WTC11 (cell line): ENCODE measurements at regions not wholly inside any gene's neighbourhood (a gene's known extent, or its start where the extent isn't known, plus 50 kb on each side); places are given as distances from the start of the nearest gene placed in this dataset.

Experiments used
- ATAC-seq: fragments of 200-7000 bp; cut with Tn5 transposase; 2 replicates; pipeline ENCODE4 v1.10.0; 2021; ENCODE audit warnings: mild to moderate bottlenecking, moderate library complexity
- CTCF ChIA-PET: fragments of 300-600 bp; sonication (Branson Sonifier 250); formaldehyde crosslinking; loops from one replicate; lab custom pipeline; 2021; ENCODE audit warnings: antibody characterized with exemption; lab: Charles Lee
- POLR2A ChIA-PET: fragments of 350-600 bp; sonication (Branson Sonifier 250); formaldehyde crosslinking; loops from one replicate; lab custom pipeline; 2021; ENCODE audit warnings: antibody characterized with exemption; lab: Charles Lee
- DNase-seq: peaks from one replicate; pipeline ENCODE4 v3.0.0; 2021; ENCODE audit warnings: low spot score
- H3K27ac Mint-ChIP-seq: 2 replicates; pipeline ENCODE4 v1.8.0; 2021; ENCODE audit warnings: mixed read lengths
- H3K27me3 Mint-ChIP-seq: 2 replicates; pipeline ENCODE4 v1.8.0; 2021; ENCODE audit warnings: low read depth, mild to moderate bottlenecking, moderate library complexity, mixed read lengths
- H3K36me3 Mint-ChIP-seq: 2 replicates; pipeline ENCODE4 v1.8.0; 2021; ENCODE audit warnings: mixed read lengths
- H3K4me1 Mint-ChIP-seq: 2 replicates; pipeline ENCODE4 v1.8.0; 2022; ENCODE audit warnings: mixed read lengths
- H3K4me3 Mint-ChIP-seq: 2 replicates; pipeline ENCODE4 v1.8.0; 2021; ENCODE audit warnings: mild to moderate bottlenecking, moderate library complexity, mixed read lengths
- H3K9me3 Mint-ChIP-seq: 2 replicates; pipeline ENCODE4 v1.8.0; 2021; ENCODE audit warnings: mixed read lengths
- AFF4 ChIP-seq: sonication (generic); formaldehyde crosslinking; IDR thresholded peaks from 2 replicates; pipeline ENCODE4 v1.8.1; 2023; ENCODE audit warnings: mild to moderate bottlenecking, missing genetic modification reagents, borderline replicate concordance
- CREB1 ChIP-seq: sonication (generic); formaldehyde crosslinking; IDR thresholded peaks from 2 replicates; pipeline ENCODE4 v1.8.0; 2023; ENCODE audit warnings: mild to moderate bottlenecking, missing genetic modification reagents
- E2F5 ChIP-seq: sonication (generic); formaldehyde crosslinking; IDR thresholded peaks from 2 replicates; pipeline ENCODE4 v1.8.1; 2022; ENCODE audit warnings: mild to moderate bottlenecking, moderate library complexity, missing genetic modification reagents
- ELF4 ChIP-seq: sonication (generic); formaldehyde crosslinking; IDR thresholded peaks from 2 replicates; pipeline ENCODE4 v1.8.1; 2022; ENCODE audit warnings: low read depth, mild to moderate bottlenecking, moderate library complexity, missing genetic modification reagents
- GRHL2 ChIP-seq: fragments of 250-450 bp; sonication (Bioruptor Pico); IDR thresholded peaks from 2 replicates; pipeline ENCODE4 v1.8.0; 2022; ENCODE audit warnings: mild to moderate bottlenecking, moderate library complexity; ENCODE audit not compliant: insufficient replicate concordance, severe bottlenecking
- HMGA2 ChIP-seq: fragments of 250-450 bp; sonication (Bioruptor Pico); IDR thresholded peaks from 2 replicates; pipeline ENCODE4 v1.4.0; 2021; ENCODE audit warnings: mild to moderate bottlenecking, moderate library complexity
- NR3C1 ChIP-seq: sonication (generic); formaldehyde crosslinking; conservative IDR thresholded peaks from 2 replicates; pipeline ENCODE4 v1.8.1; 2023; ENCODE audit warnings: low read depth, mild to moderate bottlenecking, missing genetic modification reagents
- PREB ChIP-seq: sonication (generic); formaldehyde crosslinking; IDR thresholded peaks from 2 replicates; pipeline ENCODE4 v1.8.1; 2022; ENCODE audit warnings: mild to moderate bottlenecking, missing genetic modification reagents, moderate library complexity, borderline replicate concordance
- RELA ChIP-seq: sonication (generic); formaldehyde crosslinking; IDR thresholded peaks from 2 replicates; pipeline ENCODE4 v1.8.1; 2022; ENCODE audit warnings: missing genetic modification reagents, mild to moderate bottlenecking, borderline replicate concordance
- SOX15 ChIP-seq: fragments of 250-450 bp; sonication (Bioruptor Pico); IDR thresholded peaks from 2 replicates; pipeline ENCODE4 v1.9.0; 2021; ENCODE audit warnings: mild to moderate bottlenecking
- TCF7 ChIP-seq: sonication (generic); formaldehyde crosslinking; IDR thresholded peaks from 2 replicates; pipeline ENCODE4 v1.8.0; 2022; ENCODE audit warnings: mild to moderate bottlenecking, low read depth, missing genetic modification reagents, moderate library complexity
- TP53 ChIP-seq: sonication (generic); formaldehyde crosslinking; IDR thresholded peaks from 2 replicates; pipeline ENCODE4 v1.8.1; 2023; ENCODE audit warnings: mild to moderate bottlenecking, missing genetic modification reagents
- ZBTB43 ChIP-seq: sonication (generic); formaldehyde crosslinking; IDR thresholded peaks from 2 replicates; pipeline ENCODE4 v1.8.1; 2023; ENCODE audit warnings: mild to moderate bottlenecking, missing genetic modification reagents
- ZNF396 ChIP-seq: fragments of 250-450 bp; sonication (Bioruptor Pico); IDR thresholded peaks from 2 replicates; pipeline ENCODE4 v1.8.0; 2021; ENCODE audit warnings: mild to moderate bottlenecking, moderate library complexity, borderline replicate concordance
- ZNF671 ChIP-seq: fragments of 250-450 bp; sonication (Bioruptor Pico); IDR thresholded peaks from 2 replicates; pipeline ENCODE4 v1.8.0; 2021; ENCODE audit warnings: mild to moderate bottlenecking
- TF ChIP-seq, protein P1 (sequence below): sonication (generic); formaldehyde crosslinking; IDR thresholded peaks from 2 replicates; pipeline ENCODE4 v1.8.0; 2022; ENCODE audit warnings: missing genetic modification reagents
- TF ChIP-seq, protein P2 (sequence below): sonication (generic); formaldehyde crosslinking; IDR thresholded peaks from 2 replicates; pipeline ENCODE4 v1.8.0; 2023; ENCODE audit warnings: mild to moderate bottlenecking, missing genetic modification reagents
- TF ChIP-seq, protein P3 (sequence below): sonication (generic); formaldehyde crosslinking; IDR thresholded peaks from 2 replicates; pipeline ENCODE4 v1.8.0; 2022; ENCODE audit warnings: mild to moderate bottlenecking, missing genetic modification reagents
- TF ChIP-seq, protein P4 (sequence below): sonication (generic); formaldehyde crosslinking; IDR thresholded peaks from 2 replicates; pipeline ENCODE4 v1.8.1; 2022; ENCODE audit warnings: missing genetic modification reagents, borderline replicate concordance

GRCh38 chr13:22200440-22200839 lies 529.6 kb downstream of the FGF9 start:
- Mint-ChIP-seq H3K9me3 (no peaks in the 10 kb centered on the region), H3K27me3 (no peaks in the 10 kb centered on the region), H3K4me3 (no peak overlapping the region), H3K36me3 (no peaks in the 10 kb centered on the region), H3K27ac (no peak overlapping the region), H3K4me1 (peaks cover 47% of the 10 kb centered on the region)
- POLR2A ChIA-PET, result no interaction called here
- no peak for ATAC-seq
- CTCF ChIA-PET, result no interaction called here
- TF ChIP-seq ZBTB43 (CRISPR knock-in tag), result no peak
- TF ChIP-seq, protein P1, sequence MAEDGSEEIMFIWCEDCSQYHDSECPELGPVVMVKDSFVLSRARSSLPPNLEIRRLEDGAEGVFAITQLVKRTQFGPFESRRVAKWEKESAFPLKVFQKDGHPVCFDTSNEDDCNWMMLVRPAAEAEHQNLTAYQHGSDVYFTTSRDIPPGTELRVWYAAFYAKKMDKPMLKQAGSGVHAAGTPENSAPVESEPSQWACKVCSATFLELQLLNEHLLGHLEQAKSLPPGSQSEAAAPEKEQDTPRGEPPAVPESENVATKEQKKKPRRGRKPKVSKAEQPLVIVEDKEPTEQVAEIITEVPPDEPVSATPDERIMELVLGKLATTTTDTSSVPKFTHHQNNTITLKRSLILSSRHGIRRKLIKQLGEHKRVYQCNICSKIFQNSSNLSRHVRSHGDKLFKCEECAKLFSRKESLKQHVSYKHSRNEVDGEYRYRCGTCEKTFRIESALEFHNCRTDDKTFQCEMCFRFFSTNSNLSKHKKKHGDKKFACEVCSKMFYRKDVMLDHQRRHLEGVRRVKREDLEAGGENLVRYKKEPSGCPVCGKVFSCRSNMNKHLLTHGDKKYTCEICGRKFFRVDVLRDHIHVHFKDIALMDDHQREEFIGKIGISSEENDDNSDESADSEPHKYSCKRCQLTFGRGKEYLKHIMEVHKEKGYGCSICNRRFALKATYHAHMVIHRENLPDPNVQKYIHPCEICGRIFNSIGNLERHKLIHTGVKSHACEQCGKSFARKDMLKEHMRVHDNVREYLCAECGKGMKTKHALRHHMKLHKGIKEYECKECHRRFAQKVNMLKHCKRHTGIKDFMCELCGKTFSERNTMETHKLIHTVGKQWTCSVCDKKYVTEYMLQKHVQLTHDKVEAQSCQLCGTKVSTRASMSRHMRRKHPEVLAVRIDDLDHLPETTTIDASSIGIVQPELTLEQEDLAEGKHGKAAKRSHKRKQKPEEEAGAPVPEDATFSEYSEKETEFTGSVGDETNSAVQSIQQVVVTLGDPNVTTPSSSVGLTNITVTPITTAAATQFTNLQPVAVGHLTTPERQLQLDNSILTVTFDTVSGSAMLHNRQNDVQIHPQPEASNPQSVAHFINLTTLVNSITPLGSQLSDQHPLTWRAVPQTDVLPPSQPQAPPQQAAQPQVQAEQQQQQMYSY (CRISPR knock-in tag), result no peak
- TF ChIP-seq RELA (CRISPR knock-in tag), result no peak
- TF ChIP-seq ELF4, result no peak
- no peak for TF ChIP-seq HMGA2
- TF ChIP-seq SOX15 (CRISPR knock-in tag), result no peak
- TF ChIP-seq PREB (CRISPR knock-in tag), result no peak
- no peak for TF ChIP-seq TCF7
- TF ChIP-seq, protein P2, sequence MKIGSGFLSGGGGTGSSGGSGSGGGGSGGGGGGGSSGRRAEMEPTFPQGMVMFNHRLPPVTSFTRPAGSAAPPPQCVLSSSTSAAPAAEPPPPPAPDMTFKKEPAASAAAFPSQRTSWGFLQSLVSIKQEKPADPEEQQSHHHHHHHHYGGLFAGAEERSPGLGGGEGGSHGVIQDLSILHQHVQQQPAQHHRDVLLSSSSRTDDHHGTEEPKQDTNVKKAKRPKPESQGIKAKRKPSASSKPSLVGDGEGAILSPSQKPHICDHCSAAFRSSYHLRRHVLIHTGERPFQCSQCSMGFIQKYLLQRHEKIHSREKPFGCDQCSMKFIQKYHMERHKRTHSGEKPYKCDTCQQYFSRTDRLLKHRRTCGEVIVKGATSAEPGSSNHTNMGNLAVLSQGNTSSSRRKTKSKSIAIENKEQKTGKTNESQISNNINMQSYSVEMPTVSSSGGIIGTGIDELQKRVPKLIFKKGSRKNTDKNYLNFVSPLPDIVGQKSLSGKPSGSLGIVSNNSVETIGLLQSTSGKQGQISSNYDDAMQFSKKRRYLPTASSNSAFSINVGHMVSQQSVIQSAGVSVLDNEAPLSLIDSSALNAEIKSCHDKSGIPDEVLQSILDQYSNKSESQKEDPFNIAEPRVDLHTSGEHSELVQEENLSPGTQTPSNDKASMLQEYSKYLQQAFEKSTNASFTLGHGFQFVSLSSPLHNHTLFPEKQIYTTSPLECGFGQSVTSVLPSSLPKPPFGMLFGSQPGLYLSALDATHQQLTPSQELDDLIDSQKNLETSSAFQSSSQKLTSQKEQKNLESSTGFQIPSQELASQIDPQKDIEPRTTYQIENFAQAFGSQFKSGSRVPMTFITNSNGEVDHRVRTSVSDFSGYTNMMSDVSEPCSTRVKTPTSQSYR (CRISPR knock-in tag), result no peak
- no peak for TF ChIP-seq NR3C1
- no peak for TF ChIP-seq CREB1 (CRISPR knock-in tag)
- no peak for TF ChIP-seq AFF4
- TF ChIP-seq ZNF671, result no peak
- DNase-seq, result no peak

DNA sequence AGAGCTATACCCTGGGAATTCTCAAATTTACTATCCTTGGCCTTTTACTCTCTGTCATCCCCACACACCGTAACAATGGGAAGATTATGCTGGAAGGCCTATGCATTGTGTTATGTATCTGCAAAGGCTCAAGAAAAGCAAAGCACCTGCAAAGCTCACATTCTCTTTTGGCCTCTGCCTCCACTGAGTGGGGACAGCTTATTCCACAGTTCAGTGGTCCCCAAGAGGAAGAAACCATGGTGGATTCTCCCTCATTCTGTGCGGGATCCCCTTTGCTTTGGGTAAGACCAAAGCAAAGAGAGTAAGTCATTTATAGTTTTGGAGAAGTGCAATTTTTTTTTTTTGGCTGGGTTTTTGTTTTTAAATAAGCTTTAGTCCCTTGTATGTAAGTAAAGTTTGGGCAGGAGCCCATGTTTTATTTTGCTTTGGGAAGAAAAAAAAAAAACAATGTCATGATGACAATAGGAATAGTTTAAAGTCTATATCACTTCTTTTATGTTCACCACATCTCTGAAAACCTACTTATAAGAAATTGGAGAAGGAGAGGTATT lies 530.6 kb downstream of the FGF9 start:
- POLR2A ChIA-PET, result interaction anchor here (0.7 kb wide), 1 partner anchor 288 kb away, joined by 3 read pairs; no protein-coding TSS in a partner anchor
- Mint-ChIP-seq H3K9me3 (no peaks in the 10 kb centered on the region), H3K4me3 (no peak overlapping the region), H3K36me3 (no peaks in the 10 kb centered on the region), H3K27me3 (no peaks in the 10 kb centered on the region), H3K27ac (no peak overlapping the region), H3K4me1 (peaks cover 41% of the 10 kb centered on the region)
- DNase-seq (no peak), ATAC-seq (no peak)
- CTCF ChIA-PET, result no interaction called here
- TF ChIP-seq ZNF396 (CRISPR knock-in tag) (no peak), GRHL2 (CRISPR knock-in tag) (no peak), E2F5 (CRISPR knock-in tag) (no peak), TP53 (no peak)
- TF ChIP-seq, protein P3, sequence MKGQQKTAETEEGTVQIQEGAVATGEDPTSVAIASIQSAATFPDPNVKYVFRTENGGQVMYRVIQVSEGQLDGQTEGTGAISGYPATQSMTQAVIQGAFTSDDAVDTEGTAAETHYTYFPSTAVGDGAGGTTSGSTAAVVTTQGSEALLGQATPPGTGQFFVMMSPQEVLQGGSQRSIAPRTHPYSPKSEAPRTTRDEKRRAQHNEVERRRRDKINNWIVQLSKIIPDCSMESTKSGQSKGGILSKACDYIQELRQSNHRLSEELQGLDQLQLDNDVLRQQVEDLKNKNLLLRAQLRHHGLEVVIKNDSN (CRISPR knock-in tag), result no peak
- TF ChIP-seq, protein P4, sequence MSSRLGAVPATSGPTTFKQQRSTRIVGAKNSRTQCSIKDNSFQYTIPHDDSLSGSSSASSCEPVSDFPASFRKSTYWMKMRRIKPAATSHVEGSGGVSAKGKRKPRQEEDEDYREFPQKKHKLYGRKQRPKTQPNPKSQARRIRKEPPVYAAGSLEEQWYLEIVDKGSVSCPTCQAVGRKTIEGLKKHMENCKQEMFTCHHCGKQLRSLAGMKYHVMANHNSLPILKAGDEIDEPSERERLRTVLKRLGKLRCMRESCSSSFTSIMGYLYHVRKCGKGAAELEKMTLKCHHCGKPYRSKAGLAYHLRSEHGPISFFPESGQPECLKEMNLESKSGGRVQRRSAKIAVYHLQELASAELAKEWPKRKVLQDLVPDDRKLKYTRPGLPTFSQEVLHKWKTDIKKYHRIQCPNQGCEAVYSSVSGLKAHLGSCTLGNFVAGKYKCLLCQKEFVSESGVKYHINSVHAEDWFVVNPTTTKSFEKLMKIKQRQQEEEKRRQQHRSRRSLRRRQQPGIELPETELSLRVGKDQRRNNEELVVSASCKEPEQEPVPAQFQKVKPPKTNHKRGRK (CRISPR knock-in tag), result no peak
